ENCODE measurements at regions not wholly inside any gene's neighbourhood (a gene's known extent, or its start where the extent isn't known, plus 50 kb on each side); places are given as distances from the start of the nearest gene placed in this dataset.

- WGBS, 2 donors: 52 to 58% methylated on average over 5 of the region's 5 CpGs
- H3K4me1 ChIP-seq: peaks cover 5 to 20% (median 12%) of the 10 kb centered on the region in 4 donors
- peak overlapping the region in 2 of 4 donors; percentile 1 to 77 for H3K27ac ChIP-seq
- DNase-seq: peak in 1 of 2 donors; percentile 52
- H3K27me3 ChIP-seq: no peaks in the 10 kb centered on the region
- H3K9me3 ChIP-seq: no peaks in the 10 kb centered on the region
- ATAC-seq (ENCODE audit: low FRiP score in 2 of 2): peak in 1 of 2 donors; percentile 19
- TF ChIP-seq, protein P1, sequence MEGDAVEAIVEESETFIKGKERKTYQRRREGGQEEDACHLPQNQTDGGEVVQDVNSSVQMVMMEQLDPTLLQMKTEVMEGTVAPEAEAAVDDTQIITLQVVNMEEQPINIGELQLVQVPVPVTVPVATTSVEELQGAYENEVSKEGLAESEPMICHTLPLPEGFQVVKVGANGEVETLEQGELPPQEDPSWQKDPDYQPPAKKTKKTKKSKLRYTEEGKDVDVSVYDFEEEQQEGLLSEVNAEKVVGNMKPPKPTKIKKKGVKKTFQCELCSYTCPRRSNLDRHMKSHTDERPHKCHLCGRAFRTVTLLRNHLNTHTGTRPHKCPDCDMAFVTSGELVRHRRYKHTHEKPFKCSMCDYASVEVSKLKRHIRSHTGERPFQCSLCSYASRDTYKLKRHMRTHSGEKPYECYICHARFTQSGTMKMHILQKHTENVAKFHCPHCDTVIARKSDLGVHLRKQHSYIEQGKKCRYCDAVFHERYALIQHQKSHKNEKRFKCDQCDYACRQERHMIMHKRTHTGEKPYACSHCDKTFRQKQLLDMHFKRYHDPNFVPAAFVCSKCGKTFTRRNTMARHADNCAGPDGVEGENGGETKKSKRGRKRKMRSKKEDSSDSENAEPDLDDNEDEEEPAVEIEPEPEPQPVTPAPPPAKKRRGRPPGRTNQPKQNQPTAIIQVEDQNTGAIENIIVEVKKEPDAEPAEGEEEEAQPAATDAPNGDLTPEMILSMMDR (IDR thresholded peaks at IDR 0.05): no peak
- TF ChIP-seq POLR2A (IDR thresholded peaks at IDR 0.05): no peak
- TF ChIP-seq POLR2AphosphoS5 (IDR thresholded peaks at IDR 0.05): peak in 1 of 2 donors; percentile 19
- TF ChIP-seq EP300 (IDR thresholded peaks at IDR 0.05): no peak
- H3K4me3 ChIP-seq: no peak overlapping the region
- no peaks in the 10 kb centered on the region for H3K36me3 ChIP-seq
Observed at GRCh38 chr20:17808357-17808756, 108.6 kb downstream of the BANF2 start.

- no peak overlapping the region for H3K4me3 ChIP-seq
- WGBS, 2 donors: 67 to 70% methylated on average over 2 of the region's 2 CpGs
- TF ChIP-seq EP300 (IDR thresholded peaks at IDR 0.05) (no peak), POLR2AphosphoS5 (IDR thresholded peaks at IDR 0.05) (no peak)
- DNase-seq (no peak), ATAC-seq (ENCODE audit: low FRiP score in 2 of 2) (no peak)
- peak overlapping the region; percentile 16 to 77 (median 58) for H3K27ac ChIP-seq
- H3K4me1 ChIP-seq: peaks cover 5 to 20% (median 12%) of the 10 kb centered on the region in 4 donors
- no peaks in the 10 kb centered on the region for H3K9me3 ChIP-seq
- no peaks in the 10 kb centered on the region for H3K36me3 ChIP-seq
- no peaks in the 10 kb centered on the region for H3K27me3 ChIP-seq
Observed at GRCh38 chr20:17807651-17808050, 107.9 kb downstream of the BANF2 start.

- no peaks in the 10 kb centered on the region for H3K9me3 ChIP-seq
- peak overlapping the region; percentile 10 to 77 (median 58) for H3K27ac ChIP-seq
- no peaks in the 10 kb centered on the region for H3K36me3 ChIP-seq
- peaks cover 5 to 20% (median 12%) of the 10 kb centered on the region in 4 donors for H3K4me1 ChIP-seq
- DNase-seq (peak in 1 of 2 donors; percentile 84), ATAC-seq (ENCODE audit: low FRiP score in 2 of 2) (peak; percentile 45 to 88)
- WGBS, 2 donors: 68 to 71% methylated on average over 24 of the region's 26 CpGs
- H3K27me3 ChIP-seq: no peaks in the 10 kb centered on the region
- TF ChIP-seq, protein P1 (IDR thresholded peaks at IDR 0.05): no peak
- TF ChIP-seq POLR2AphosphoS5 (IDR thresholded peaks at IDR 0.05) (no peak), POLR2A (IDR thresholded peaks at IDR 0.05) (no peak), EP300 (IDR thresholded peaks at IDR 0.05) (no peak)
- no peak overlapping the region for H3K4me3 ChIP-seq
Observed at GRCh38 chr20:17806739-17807441, 107.1 kb downstream of the BANF2 start.

GRCh38 chr20:17806107-17806506 is 106.3 kb downstream of the BANF2 start:
- Histone ChIP-seq H3K9me3 (no peaks in the 10 kb centered on the region), H3K36me3 (no peaks in the 10 kb centered on the region), H3K27ac (peak overlapping the region; percentile 10 to 77 (median 58)), H3K27me3 (no peaks in the 10 kb centered on the region), H3K4me3 (no peak overlapping the region), H3K4me1 (peaks cover 5 to 20% (median 12%) of the 10 kb centered on the region in 4 donors)
- TF ChIP-seq POLR2AphosphoS5 (IDR thresholded peaks at IDR 0.05): no peak
- no peak for TF ChIP-seq EP300 (IDR thresholded peaks at IDR 0.05)
- TF ChIP-seq, protein P1 (IDR thresholded peaks at IDR 0.05): no peak
- no peak for TF ChIP-seq POLR2A (IDR thresholded peaks at IDR 0.05)
- ATAC-seq (ENCODE audit: low FRiP score in 2 of 2) (no peak), DNase-seq (no peak)
- WGBS, 2 donors: 80 to 94% methylated on average over 7 of the region's 7 CpGs

GRCh38 chr20:17803765-17804164 is 104.0 kb downstream of the BANF2 start:
- no peaks in the 10 kb centered on the region for H3K9me3 ChIP-seq
- H3K27me3 ChIP-seq: no peaks in the 10 kb centered on the region
- TF ChIP-seq POLR2A (IDR thresholded peaks at IDR 0.05) (no peak), EP300 (IDR thresholded peaks at IDR 0.05) (no peak), POLR2AphosphoS5 (IDR thresholded peaks at IDR 0.05) (no peak)
- TF ChIP-seq, protein P1 (IDR thresholded peaks at IDR 0.05): no peak
- no peaks in the 10 kb centered on the region for H3K36me3 ChIP-seq
- peak in 1 of 2 donors; percentile 81 for ATAC-seq (ENCODE audit: low FRiP score in 2 of 2)
- no peak overlapping the region for H3K27ac ChIP-seq
- H3K4me3 ChIP-seq: no peak overlapping the region
- DNase-seq: no peak
- WGBS, 2 donors: 57 to 74% methylated on average over 2 of the region's 2 CpGs
- H3K4me1 ChIP-seq: peaks cover 0 to 7% (median 2%) of the 10 kb centered on the region in 4 donors
